Activated T-helper 2 cell treated with anti-CD3 and anti-CD28 coated beads, Interferon-gamma antibody, Interleukin-2, Interleukin-4, amounts not matched to agents 10 μg/mL and 5 μg/mL and 100 μg/mL, durations not matched to agents 14 hours and 24 hours and 36 hours (primary cell): ENCODE measurements at regions not wholly inside any gene's neighbourhood (a gene's known extent, or its start where the extent isn't known, plus 50 kb on each side); places are given as distances from the start of the nearest gene placed in this dataset.
"Not testable (repeated sequence)": the region's sequence is repeated elsewhere in the genome, so short reads cannot be mapped to it uniquely, and the experiment has no call there.

Experiments used
- DNase-seq: peaks from one replicate; pipeline ENCODE4 v3.0.0; 2021; ENCODE audit warnings: low spot score
- H3K27ac Mint-ChIP-seq: one replicate; pipeline ENCODE4 v1.8.0; 2021; ENCODE audit warnings: mixed read lengths
- H3K27me3 Mint-ChIP-seq: one replicate; pipeline ENCODE4 v1.8.0; 2021; ENCODE audit warnings: low read depth, mixed read lengths
- H3K36me3 Mint-ChIP-seq: one replicate; pipeline ENCODE4 v1.8.0; 2021; ENCODE audit warnings: low read depth, mixed read lengths
- H3K4me1 Mint-ChIP-seq: one replicate; pipeline ENCODE4 v1.8.0; 2021; ENCODE audit warnings: low read depth, mixed read lengths
- H3K4me3 Mint-ChIP-seq: one replicate; pipeline ENCODE4 v1.8.0; 2021; ENCODE audit warnings: low read depth, mild to moderate bottlenecking, moderate library complexity, mixed read lengths
- H3K9me3 Mint-ChIP-seq: one replicate; pipeline ENCODE4 v1.8.0; 2021; ENCODE audit warnings: mixed read lengths
- intact Hi-C: fragments of 100-400 bp; cut with micrococcal nuclease; formaldehyde crosslinking; loops from one replicate; pipeline ENCODE4 v1.15.1; 2023

DNA sequence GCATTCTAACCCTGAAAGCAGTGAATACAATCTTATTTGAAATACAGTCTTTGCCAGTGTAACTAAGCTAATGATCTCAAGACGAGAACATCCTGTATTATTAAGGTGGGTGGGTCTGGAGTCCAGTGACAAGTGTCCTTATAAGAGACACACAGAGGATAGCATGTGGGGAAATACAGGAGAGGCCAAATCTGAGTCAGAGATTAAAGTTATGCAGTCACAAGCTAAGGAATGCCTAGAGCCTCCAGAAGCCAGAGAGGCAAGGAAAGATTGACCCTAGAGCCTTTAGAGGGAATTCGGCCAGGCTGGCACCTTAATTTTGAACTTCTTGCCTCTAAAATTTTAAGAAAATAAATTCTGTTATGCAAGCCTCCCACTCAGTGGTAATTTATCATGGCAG is 87.5 kb upstream of the HGF start:
- H3K27ac Mint-ChIP-seq, result no peak overlapping the region
- no peak for DNase-seq
- no peaks in the 10 kb centered on the region for H3K4me1 Mint-ChIP-seq
- intact Hi-C loops, result no loop called here
- no peaks in the 10 kb centered on the region for H3K36me3 Mint-ChIP-seq
- H3K9me3 Mint-ChIP-seq, result peaks cover 12% of the 10 kb centered on the region
- H3K27me3 Mint-ChIP-seq, result no peaks in the 10 kb centered on the region
- no peak overlapping the region for H3K4me3 Mint-ChIP-seq

DNA sequence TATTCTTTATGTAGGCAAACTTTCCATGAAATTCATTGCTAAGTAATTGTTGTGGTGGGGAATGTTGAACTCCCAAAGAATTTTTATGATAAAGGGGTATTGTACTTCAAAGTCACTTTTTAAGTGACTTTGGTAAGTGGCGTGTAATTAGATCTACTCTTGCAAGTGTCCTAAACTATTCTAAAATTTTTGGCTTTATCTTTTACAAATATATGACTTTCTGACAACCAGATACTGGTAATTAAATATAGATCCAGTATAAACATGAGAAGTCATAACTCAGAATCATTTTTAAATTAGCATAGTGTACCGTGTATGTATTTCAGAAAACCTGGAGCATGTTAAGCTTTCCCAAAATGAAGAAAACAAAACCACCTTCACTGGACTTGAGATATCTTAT is 84.7 kb upstream of the HGF start:
- H3K4me1 Mint-ChIP-seq, result no peaks in the 10 kb centered on the region
- intact Hi-C loops, result no loop called here
- peaks cover 5% of the 10 kb centered on the region for H3K9me3 Mint-ChIP-seq
- H3K27me3 Mint-ChIP-seq, result no peaks in the 10 kb centered on the region
- H3K36me3 Mint-ChIP-seq, result no peaks in the 10 kb centered on the region
- H3K4me3 Mint-ChIP-seq, result no peak overlapping the region
- H3K27ac Mint-ChIP-seq, result no peak overlapping the region
- no peak for DNase-seq

GRCh38 chr7:81852701-81853100 is 82.9 kb upstream of the HGF start:
- Mint-ChIP-seq H3K36me3 (no peaks in the 10 kb centered on the region), H3K4me1 (no peaks in the 10 kb centered on the region), H3K27ac (no peak overlapping the region), H3K9me3 (no peaks in the 10 kb centered on the region), H3K4me3 (no peak overlapping the region), H3K27me3 (no peaks in the 10 kb centered on the region)
- DNase-seq, result no peak
- intact Hi-C loops, result no loop called here

DNA sequence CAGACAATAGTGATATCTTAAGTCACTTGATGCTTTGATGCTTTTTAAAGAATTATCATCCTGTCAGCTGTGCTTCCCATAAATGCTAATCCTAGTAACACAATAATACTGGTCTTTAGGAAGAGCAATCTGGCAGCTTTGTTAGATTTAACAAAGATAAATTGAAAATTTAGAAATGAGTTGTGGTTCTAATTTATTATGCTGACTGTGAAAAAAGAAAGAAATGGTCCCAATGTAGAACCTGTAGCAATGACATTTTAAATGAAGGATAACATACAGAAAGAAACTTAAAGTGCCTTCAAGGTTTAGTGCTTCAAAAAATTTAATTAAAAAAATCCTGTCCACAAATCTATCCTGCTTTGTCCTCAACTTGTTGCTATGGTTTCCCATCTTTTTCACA is 81.6 kb upstream of the HGF start:
- intact Hi-C loops, result no loop called here
- Mint-ChIP-seq H3K36me3 (no peaks in the 10 kb centered on the region), H3K27ac (no peak overlapping the region), H3K4me3 (no peak overlapping the region), H3K27me3 (no peaks in the 10 kb centered on the region), H3K4me1 (peaks cover 3% of the 10 kb centered on the region), H3K9me3 (no peaks in the 10 kb centered on the region)
- DNase-seq, result no peak

DNA sequence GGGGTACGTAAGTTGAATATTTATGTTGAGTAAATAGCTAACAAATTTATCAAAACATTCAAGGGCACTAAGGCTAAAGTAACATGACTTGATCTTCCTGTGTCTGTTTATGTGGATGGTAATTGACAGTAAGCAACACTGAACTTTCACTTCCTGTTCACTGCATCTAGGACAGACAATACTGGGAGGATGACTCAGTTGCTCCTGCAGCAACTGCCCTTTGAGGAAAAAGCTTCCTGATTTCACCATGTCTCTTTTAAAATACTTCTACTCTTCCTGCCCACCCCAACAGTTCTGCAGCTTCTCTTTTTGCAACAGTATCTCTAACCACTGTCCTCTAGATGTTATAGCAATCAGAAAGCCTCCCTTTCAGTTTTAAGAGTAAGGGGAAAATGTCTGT is 76.6 kb upstream of the HGF start:
- peaks cover 5% of the 10 kb centered on the region for H3K9me3 Mint-ChIP-seq
- no peak overlapping the region for H3K4me3 Mint-ChIP-seq
- no peaks in the 10 kb centered on the region for H3K36me3 Mint-ChIP-seq
- H3K4me1 Mint-ChIP-seq, result peaks cover 5% of the 10 kb centered on the region
- H3K27ac Mint-ChIP-seq, result no peak overlapping the region
- no peaks in the 10 kb centered on the region for H3K27me3 Mint-ChIP-seq
- intact Hi-C loops, result no loop called here
- no peak for DNase-seq

- peaks cover 5% of the 10 kb centered on the region for H3K4me1 Mint-ChIP-seq
- intact Hi-C loops, result no loop called here
These were observed 75.9 kb upstream of the HGF start for GRCh38 chr7:81845744-81846241.

GRCh38 chr7:81843657-81844056 is 73.8 kb upstream of the HGF start:
- intact Hi-C loops, H3K27ac Mint-ChIP-seq, H3K27me3 Mint-ChIP-seq, H3K36me3 Mint-ChIP-seq, H3K9me3 Mint-ChIP-seq, H3K4me1 Mint-ChIP-seq, H3K4me3 Mint-ChIP-seq, DNase-seq: not testable (repeated sequence)

More at GRCh38 chr7:81845744-81846241, 75.9 kb upstream of the HGF start:
- no peak overlapping the region for H3K4me3 Mint-ChIP-seq
- H3K27ac Mint-ChIP-seq, result no peak overlapping the region
- peaks cover 5% of the 10 kb centered on the region for H3K9me3 Mint-ChIP-seq
- no peaks in the 10 kb centered on the region for H3K36me3 Mint-ChIP-seq
- no peaks in the 10 kb centered on the region for H3K27me3 Mint-ChIP-seq
- DNase-seq, result no peak

DNA sequence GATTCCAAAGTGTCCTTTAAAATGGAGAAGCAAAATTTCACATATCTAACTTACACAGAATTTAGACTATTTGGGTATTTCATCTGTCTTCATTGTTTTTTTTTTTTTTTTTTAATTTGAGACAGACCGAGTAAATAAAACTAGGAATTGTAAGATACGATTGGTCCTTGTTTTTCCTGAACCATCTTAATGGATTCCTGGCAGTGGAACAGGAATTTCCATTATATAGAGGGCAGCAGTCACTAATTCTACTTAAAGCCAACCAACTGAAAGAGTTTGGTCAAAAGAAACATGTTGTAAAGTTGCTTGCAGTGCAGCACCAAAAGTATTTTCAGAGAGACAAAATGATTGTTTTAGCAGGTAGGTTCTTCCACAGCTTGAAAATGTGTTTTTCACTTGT is 72.5 kb upstream of the HGF start:
- H3K9me3 Mint-ChIP-seq, result peaks cover 5% of the 10 kb centered on the region

DNA sequence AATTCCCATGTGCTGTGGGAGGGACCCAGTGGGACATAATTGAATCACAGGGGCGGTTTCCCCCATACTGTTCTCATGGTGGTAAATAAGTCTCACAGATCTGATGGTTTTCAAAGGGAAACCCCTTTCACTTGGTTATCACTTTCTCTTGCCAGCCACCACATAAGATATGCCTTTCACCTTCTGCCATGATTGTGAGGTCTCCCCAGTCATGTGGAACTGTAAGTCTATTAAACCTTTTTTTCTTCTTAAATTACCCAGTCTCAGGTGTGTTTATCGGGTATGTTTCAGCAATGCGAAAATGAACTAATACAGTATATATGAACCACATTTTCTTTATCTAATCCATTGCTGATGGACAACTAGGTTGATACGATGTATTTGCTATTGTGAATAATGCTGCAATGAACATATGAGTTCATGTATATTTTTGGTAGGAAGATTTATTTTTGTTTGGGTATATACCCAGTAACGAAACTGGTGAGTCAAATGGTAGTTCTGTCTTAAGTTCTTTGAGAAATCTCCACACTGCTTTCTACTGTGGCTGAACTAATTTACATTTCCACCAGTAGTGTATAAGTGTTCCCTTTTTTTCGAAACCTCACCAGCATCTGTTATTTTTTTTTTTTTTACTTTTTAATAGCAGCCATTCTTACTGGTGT is 70.0 kb upstream of the HGF start:
- Mint-ChIP-seq H3K9me3 (peaks cover 5% of the 10 kb centered on the region), H3K27ac (no peak overlapping the region), H3K4me3 (no peak overlapping the region), H3K36me3 (no peaks in the 10 kb centered on the region), H3K27me3 (no peaks in the 10 kb centered on the region), H3K4me1 (no peaks in the 10 kb centered on the region)
- intact Hi-C loops, result no loop called here
- DNase-seq, result no peak

More for the DNA sequence above, 72.5 kb upstream of the HGF start:
- intact Hi-C loops, result no loop called here
- H3K4me3 Mint-ChIP-seq, result no peak overlapping the region
- H3K27me3 Mint-ChIP-seq, result no peaks in the 10 kb centered on the region
- H3K27ac Mint-ChIP-seq, result no peak overlapping the region
- DNase-seq, result no peak
- H3K4me1 Mint-ChIP-seq, result peaks cover 5% of the 10 kb centered on the region
- H3K36me3 Mint-ChIP-seq, result no peaks in the 10 kb centered on the region

DNA sequence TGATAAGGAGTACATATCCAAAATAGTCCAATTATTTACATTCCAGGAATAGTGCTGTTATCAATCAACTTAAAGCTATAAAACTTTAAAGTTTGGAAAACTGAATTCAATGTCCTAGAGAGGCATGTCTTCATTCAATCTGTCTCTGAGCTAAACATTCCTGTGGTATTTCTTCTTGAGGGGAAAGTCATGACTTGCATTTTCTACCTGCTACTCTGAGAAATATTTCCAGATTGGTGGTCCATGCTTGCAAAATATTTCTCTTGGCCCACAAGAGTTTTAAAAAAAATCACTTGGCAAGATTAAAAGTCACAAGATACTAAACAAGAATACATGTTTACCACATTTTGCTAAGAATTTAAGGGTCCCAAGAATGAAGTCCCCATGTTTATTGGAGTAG is 63.6 kb upstream of the HGF start:
- Mint-ChIP-seq H3K27me3 (no peaks in the 10 kb centered on the region), H3K4me1 (no peaks in the 10 kb centered on the region), H3K4me3 (no peak overlapping the region), H3K27ac (no peak overlapping the region), H3K9me3 (peaks cover 31% of the 10 kb centered on the region), H3K36me3 (no peaks in the 10 kb centered on the region)
- DNase-seq, result no peak
- intact Hi-C loops, result no loop called here

DNA sequence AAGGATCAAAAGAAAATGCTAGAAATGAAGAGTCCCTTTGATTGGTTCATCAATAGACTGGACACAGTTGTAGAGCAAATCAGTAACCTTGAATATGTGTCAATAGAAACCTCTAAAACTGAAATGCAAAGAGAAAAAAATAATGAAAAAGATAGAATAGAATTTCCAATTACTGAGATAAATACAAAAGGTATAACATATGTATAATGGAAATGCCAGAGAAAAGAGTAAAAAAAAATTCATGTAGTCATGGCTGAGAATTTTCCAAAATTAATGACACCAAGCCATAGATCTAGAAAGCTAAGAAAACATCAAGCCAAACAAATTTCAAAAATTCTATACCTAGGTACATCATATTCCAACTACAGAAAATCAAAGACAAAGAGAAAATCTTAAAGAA is 62.0 kb upstream of the HGF start:
- no peak for DNase-seq
- intact Hi-C loops, result no loop called here
- Mint-ChIP-seq H3K36me3 (no peaks in the 10 kb centered on the region), H3K27me3 (no peaks in the 10 kb centered on the region), H3K4me1 (no peaks in the 10 kb centered on the region), H3K9me3 (peaks cover 40% of the 10 kb centered on the region), H3K4me3 (no peak overlapping the region), H3K27ac (no peak overlapping the region)

GRCh38 chr7:81829511-81829910 is 59.7 kb upstream of the HGF start:
- intact Hi-C loops, DNase-seq, H3K27me3 Mint-ChIP-seq, H3K4me3 Mint-ChIP-seq, H3K27ac Mint-ChIP-seq, H3K4me1 Mint-ChIP-seq, H3K36me3 Mint-ChIP-seq: not testable (repeated sequence)
- H3K9me3 Mint-ChIP-seq, result peaks cover 43% of the 10 kb centered on the region

DNA sequence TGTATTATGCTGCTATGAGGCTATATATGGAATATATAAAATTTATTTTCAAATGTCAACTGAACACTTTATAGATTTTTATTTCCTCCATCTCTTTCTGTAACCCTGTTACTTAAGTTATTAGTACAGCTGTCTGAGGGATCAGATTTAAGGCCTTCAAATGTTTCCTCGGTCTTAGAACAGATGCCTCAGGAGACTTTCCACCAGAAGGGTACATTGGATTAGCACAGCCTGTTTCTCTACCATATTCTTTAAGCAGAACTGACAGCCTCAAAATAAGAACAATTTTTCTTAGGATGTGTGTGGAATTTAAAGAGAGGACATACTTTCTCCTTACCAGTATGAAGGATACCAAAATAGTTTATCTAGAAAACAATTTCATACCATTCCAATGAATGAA is 53.0 kb upstream of the HGF start:
- DNase-seq, result no peak
- Mint-ChIP-seq H3K27ac (no peak overlapping the region), H3K9me3 (peaks cover 10% of the 10 kb centered on the region), H3K36me3 (no peaks in the 10 kb centered on the region), H3K4me1 (no peaks in the 10 kb centered on the region), H3K27me3 (no peaks in the 10 kb centered on the region), H3K4me3 (no peak overlapping the region)
- intact Hi-C loops, result no loop called here

- H3K27me3 Mint-ChIP-seq, result no peaks in the 10 kb centered on the region
- no peak for DNase-seq
- H3K4me1 Mint-ChIP-seq, result no peaks in the 10 kb centered on the region
- intact Hi-C loops, result no loop called here
- H3K36me3 Mint-ChIP-seq, result no peaks in the 10 kb centered on the region
- H3K27ac Mint-ChIP-seq, result no peak overlapping the region
- no peak overlapping the region for H3K4me3 Mint-ChIP-seq
- no peaks in the 10 kb centered on the region for H3K9me3 Mint-ChIP-seq
These were observed 50.0 kb upstream of the HGF start for GRCh38 chr7:81819861-81820260.
